ENCODE measurements at regions not wholly inside any gene's neighbourhood (a gene's known extent, or its start where the extent isn't known, plus 50 kb on each side); places are given as distances from the start of the nearest gene placed in this dataset.

DNA sequence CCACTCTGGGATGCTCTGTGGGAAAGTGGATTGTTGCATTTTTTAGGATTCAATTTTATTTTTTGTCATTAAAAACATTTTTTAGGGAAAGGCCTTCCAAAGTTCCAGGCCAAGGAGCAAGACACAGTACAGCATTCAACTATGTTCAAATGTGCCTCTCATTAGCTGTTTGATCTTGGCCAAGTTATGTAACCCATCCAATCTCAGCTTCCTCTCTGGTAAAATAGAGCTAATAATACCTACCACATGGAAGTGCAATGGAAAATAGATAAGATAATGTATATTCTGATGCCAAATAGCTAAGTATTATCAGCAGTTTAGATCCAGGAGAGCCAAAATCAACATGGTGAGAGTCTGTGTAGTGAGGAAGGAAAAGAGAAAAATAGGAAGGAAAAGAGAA is 220.3 kb upstream of the SESN3 start:
- Histone ChIP-seq H3K27ac (no peak overlapping the region), H3K4me3 (no peak overlapping the region), H3K4me1 (no peaks in the 10 kb centered on the region), H3K9me3 (no peaks in the 10 kb centered on the region), H3K36me3 (ENCODE audit: insufficient read depth in 1 of 2, low read depth in 1 of 2) (no peaks in the 10 kb centered on the region), H3K27me3 (ENCODE audit: insufficient read depth in 3 of 3, low read length in 2 of 3) (no peaks in the 10 kb centered on the region)
- DNase-seq (no peak), ATAC-seq (no peak)
- TF ChIP-seq CTCF (IDR thresholded peaks at IDR 0.05), result no peak
- intact Hi-C loops (cut with DNase I), result no loop called here

DNA sequence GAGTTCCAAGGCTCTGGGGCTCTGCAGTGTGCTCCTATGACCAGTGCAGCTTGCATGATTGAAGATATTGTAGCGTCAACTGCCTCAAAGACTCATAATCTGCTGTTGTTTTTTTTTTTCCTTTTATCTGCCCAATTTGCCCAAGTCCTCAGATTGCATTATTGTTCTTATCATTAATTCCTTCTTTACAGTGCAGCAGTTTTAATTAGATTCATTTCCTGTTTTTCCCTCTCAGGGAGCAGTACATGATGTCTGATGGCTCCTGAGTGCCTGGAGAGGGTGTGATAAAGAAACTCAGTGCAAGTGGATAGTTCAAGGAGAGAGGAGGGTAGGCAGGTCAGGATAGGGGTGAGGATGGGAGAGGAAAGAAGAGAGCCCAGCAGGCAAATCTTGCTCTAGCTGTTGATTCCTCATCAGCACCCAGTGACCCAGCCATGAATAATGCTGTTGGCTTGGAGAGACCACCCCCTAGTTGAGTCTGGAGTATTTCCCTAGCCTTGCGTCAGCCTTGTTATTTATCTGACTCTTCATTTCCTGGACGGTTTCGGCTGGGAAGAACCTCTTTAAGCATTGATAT is 219.6 kb upstream of the SESN3 start:
- intact Hi-C loops (cut with DNase I), result no loop called here
- ATAC-seq (no peak), DNase-seq (no peak)
- 72 to 83% (median 73%) methylated on average over 4 of the region's 4 CpGs for WGBS, 3 donors
- Histone ChIP-seq H3K27ac (no peak overlapping the region), H3K4me1 (no peaks in the 10 kb centered on the region), H3K36me3 (ENCODE audit: insufficient read depth in 1 of 2, low read depth in 1 of 2) (no peaks in the 10 kb centered on the region), H3K27me3 (ENCODE audit: insufficient read depth in 3 of 3, low read length in 2 of 3) (no peaks in the 10 kb centered on the region), H3K9me3 (no peaks in the 10 kb centered on the region), H3K4me3 (no peak overlapping the region)
- no peak for TF ChIP-seq CTCF (IDR thresholded peaks at IDR 0.05)

GRCh38 chr11:95445746-95446333 is 214.8 kb upstream of the SESN3 start:
- 47 to 74% (median 51%) methylated on average over 13 of the region's 13 CpGs for WGBS, 3 donors
- Histone ChIP-seq H3K4me1 (no peaks in the 10 kb centered on the region), H3K4me3 (no peak overlapping the region), H3K27me3 (ENCODE audit: insufficient read depth in 3 of 3, low read length in 2 of 3) (no peaks in the 10 kb centered on the region), H3K36me3 (ENCODE audit: insufficient read depth in 1 of 2, low read depth in 1 of 2) (no peaks in the 10 kb centered on the region), H3K9me3 (no peaks in the 10 kb centered on the region), H3K27ac (no peak overlapping the region)
- DNase-seq (no peak), ATAC-seq (no peak)
- TF ChIP-seq CTCF (IDR thresholded peaks at IDR 0.05), result no peak
- intact Hi-C loops (cut with DNase I), result no loop called here

DNA sequence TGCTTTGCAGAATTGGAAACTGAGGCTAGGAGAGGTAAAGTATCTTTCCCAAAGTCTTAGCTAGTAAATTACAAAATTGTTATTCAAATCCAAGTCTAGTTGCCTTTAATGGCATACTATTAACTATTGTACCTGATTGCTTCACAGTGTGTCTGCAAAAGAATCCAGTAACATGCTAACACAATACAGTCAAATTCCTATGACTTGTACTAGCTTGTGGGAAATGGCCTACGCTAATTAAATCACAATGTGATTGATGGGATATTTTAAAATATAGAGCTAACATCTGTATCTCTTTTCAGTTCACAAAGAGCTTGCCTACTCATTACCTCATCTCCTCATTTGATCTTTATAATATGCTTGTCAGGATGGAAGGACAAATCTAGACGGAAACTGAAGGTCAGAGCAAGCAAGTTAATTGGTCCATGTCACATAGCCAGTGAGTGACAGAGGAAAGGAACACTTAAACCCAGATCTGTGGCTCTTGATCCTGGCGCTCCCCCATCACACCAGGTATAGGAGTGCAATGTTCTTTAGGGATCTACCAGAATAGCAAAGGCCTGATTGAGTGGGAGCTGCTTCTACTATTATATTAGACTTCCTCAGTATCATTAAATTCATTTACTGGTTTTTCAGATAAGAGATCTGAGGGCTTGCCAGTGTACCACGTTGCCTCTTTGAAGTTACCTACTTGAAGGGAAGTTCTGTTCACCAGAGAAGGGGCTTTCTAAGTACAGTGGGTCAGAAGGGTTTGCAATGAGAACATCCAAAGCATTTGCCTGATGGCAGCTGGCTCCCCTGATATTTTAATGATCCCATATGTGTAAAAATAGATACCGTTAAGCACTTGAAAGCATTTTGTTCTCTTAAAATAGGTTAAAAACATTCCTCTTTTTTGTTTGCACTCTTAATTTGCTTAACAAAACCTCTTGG is 213.6 kb upstream of the SESN3 start:
- intact Hi-C loops (cut with DNase I), result no loop called here
- ATAC-seq (no peak), DNase-seq (no peak)
- Histone ChIP-seq H3K4me3 (no peak overlapping the region), H3K27ac (no peak overlapping the region), H3K36me3 (ENCODE audit: insufficient read depth in 1 of 2, low read depth in 1 of 2) (no peaks in the 10 kb centered on the region), H3K9me3 (no peaks in the 10 kb centered on the region), H3K27me3 (ENCODE audit: insufficient read depth in 3 of 3, low read length in 2 of 3) (no peaks in the 10 kb centered on the region), H3K4me1 (no peaks in the 10 kb centered on the region)
- TF ChIP-seq CTCF (IDR thresholded peaks at IDR 0.05), result no peak
- WGBS, 3 donors, result 66 to 81% (median 81%) methylated on average over 5 of the region's 5 CpGs
